H1 (cell line): ENCODE measurements at regions not wholly inside any gene's neighbourhood (a gene's known extent, or its start where the extent isn't known, plus 50 kb on each side); places are given as distances from the start of the nearest gene placed in this dataset.
A peak's percentile ranks its signal among the peaks of the same experiment; 100 is the strongest.

ENCODE experiments used
- CTCF ChIA-PET: fragments of 300-600 bp; sonication (Branson Sonifier 250); formaldehyde crosslinking; loops from one replicate; lab custom pipeline; 2021; ENCODE audit not compliant: partially characterized antibody; lab: Charles Lee
- POLR2A ChIA-PET: fragments of 300-600 bp; sonication (Branson Sonifier 250); formaldehyde crosslinking; loops from one replicate; lab custom pipeline; 2021; ENCODE audit warnings: inconsistent platforms; ENCODE audit not compliant: partially characterized antibody; lab: Charles Lee
- DNase-seq, 2 experiments: peaks; one replicate each; pipeline versions ENCODE4 v3.0.0 to v3.0.0-alpha.2; 2010 to 2022; ENCODE audit warnings: low spot score in 2 of 2, low read depth in 1 of 2, mixed read lengths in 1 of 2
- FAIRE-seq: peaks from 2 replicates; lab custom pipeline; 2011; peaks lifted over from hg19 to GRCh38; lab: Jason Lieb, UNC
- H2AFZ ChIP-seq: 2 replicates; pipeline ENCODE4 v1.8.1; 2012; ENCODE audit warnings: low read length, inconsistent platforms
- H2AK5ac ChIP-seq: 2 replicates; pipeline ENCODE4 v1.6.1; 2013; ENCODE audit warnings: low read depth, low read length
- H2BK120ac ChIP-seq: replicated peaks from 2 replicates; pipeline ENCODE3; 2013; ENCODE audit warnings: low read depth, low read length, inconsistent platforms
- H2BK12ac ChIP-seq: 2 replicates; pipeline ENCODE4 v1.6.1; 2013; ENCODE audit warnings: low read depth, low read length
- H2BK15ac ChIP-seq: 2 replicates; pipeline ENCODE4 v1.6.1; 2013; ENCODE audit warnings: low read length
- H2BK20ac ChIP-seq: 2 replicates; pipeline ENCODE4 v1.6.1; 2013; ENCODE audit warnings: low read length
- H2BK5ac ChIP-seq: 2 replicates; pipeline ENCODE4 v1.6.1; 2013; ENCODE audit warnings: low read depth, low read length
- H3K14ac ChIP-seq: 2 replicates; pipeline ENCODE4 v1.6.1; 2013; ENCODE audit warnings: inconsistent platforms; ENCODE audit not compliant: insufficient read length
- H3K18ac ChIP-seq: 2 replicates; pipeline ENCODE4 v1.6.1; 2013; ENCODE audit warnings: low read length; ENCODE audit errors: extremely low read depth
- H3K23ac ChIP-seq: 2 replicates; pipeline ENCODE4 v1.6.1; 2013; ENCODE audit warnings: inconsistent platforms; ENCODE audit not compliant: insufficient read length
- H3K23me2 ChIP-seq: 2 replicates; pipeline ENCODE4 v1.6.1; 2013; ENCODE audit warnings: low read depth, low read length
- H3K27ac ChIP-seq: 2 replicates; pipeline ENCODE4 v1.6.1; 2011; ENCODE audit warnings: low read depth, low read length, inconsistent platforms
- H3K27me3 ChIP-seq, 4 experiments: replicated peaks in 1 of 4; 1 replicate in 1 of 4; 2 replicates in 3 of 4; pipeline versions ENCODE4 v1.6.1 to v1.8.1; 2011 to 2013; ENCODE audit warnings: low read length in 3 of 4, mild to moderate bottlenecking in 3 of 4, inconsistent platforms in 2 of 4, mixed read lengths in 2 of 4, moderate library complexity in 1 of 4; ENCODE audit not compliant: control insufficient read depth in 3 of 4, insufficient read depth in 3 of 4; ENCODE audit errors: extremely low read depth in 1 of 4
- H3K36me3 ChIP-seq, 4 experiments: 2 replicates each; pipeline versions ENCODE4 v1.6.1 to v1.8.1; 2011 to 2013; ENCODE audit warnings: mild to moderate bottlenecking in 4 of 4, low read length in 3 of 4, moderate library complexity in 2 of 4, control low read depth in 1 of 4, inconsistent platforms in 1 of 4; ENCODE audit not compliant: insufficient read depth in 4 of 4, control insufficient read depth in 2 of 4
- H3K4ac ChIP-seq: replicated peaks from 2 replicates; pipeline ENCODE3; 2013; ENCODE audit warnings: low read length, low read depth, mixed read lengths, inconsistent platforms; ENCODE audit not compliant: insufficient read length
- H3K4me1 ChIP-seq, 4 experiments: replicated peaks in 1 of 4; 1 replicate in 1 of 4; 2 replicates in 3 of 4; pipeline versions ENCODE4 v1.6.1 to v1.8.1; 2011 to 2013; ENCODE audit warnings: low read length in 3 of 4, inconsistent platforms in 2 of 4, mixed read lengths in 1 of 4; ENCODE audit not compliant: insufficient read depth in 4 of 4, control insufficient read depth in 3 of 4
- H3K4me2 ChIP-seq, 2 experiments: 2 replicates each; pipeline versions ENCODE4 v1.6.1 to v1.8.1; 2011 to 2013; ENCODE audit warnings: low read depth in 2 of 2, low read length in 2 of 2, control low read depth in 1 of 2, inconsistent platforms in 1 of 2, mild to moderate bottlenecking in 1 of 2; ENCODE audit not compliant: insufficient read depth in 1 of 2
- H3K4me3 ChIP-seq, 4 experiments: fragments of 200-600, 300-600 bp in 1 of 4; sonication (generic), shearing (Covaris generic), sonication (Bioruptor Twin) in 1 of 4; 2 replicates each; pipeline versions ENCODE4 v1.5.1 to v1.8.1; 2011 to 2016; ENCODE audit warnings: low read length in 4 of 4, low read depth in 3 of 4, control low read depth in 2 of 4, inconsistent platforms in 2 of 4, mild to moderate bottlenecking in 2 of 4, mixed read lengths in 1 of 4, moderate library complexity in 1 of 4; ENCODE audit not compliant: insufficient read depth in 2 of 4; ENCODE audit errors: extremely low read depth in 1 of 4
- H3K56ac ChIP-seq: replicated peaks from 2 replicates; pipeline ENCODE3; 2013; ENCODE audit warnings: low read depth, mild to moderate bottlenecking, mixed read lengths, low read length, inconsistent platforms; ENCODE audit not compliant: insufficient read length
- H3K79me1 ChIP-seq: 2 replicates; pipeline ENCODE4 v1.6.1; 2013; ENCODE audit warnings: low read depth, low read length, control low read depth
- H3K79me2 ChIP-seq, 2 experiments: 2 replicates each; pipeline versions ENCODE4 v1.6.1 to v1.8.1; 2012 to 2013; ENCODE audit warnings: low read length in 2 of 2, mild to moderate bottlenecking in 2 of 2, inconsistent platforms in 1 of 2; ENCODE audit not compliant: insufficient read depth in 2 of 2, control insufficient read depth in 1 of 2
- H3K9ac ChIP-seq, 4 experiments: replicated peaks in 1 of 4; 1 replicate in 1 of 4; 2 replicates in 3 of 4; pipeline versions ENCODE4 v1.6.1 to v1.8.1; 2011 to 2013; ENCODE audit warnings: low read depth in 3 of 4, low read length in 3 of 4, control low read depth in 2 of 4, mild to moderate bottlenecking in 2 of 4, moderate library complexity in 2 of 4, inconsistent platforms in 1 of 4; ENCODE audit errors: extremely low read depth in 1 of 4
- H3K9me3 ChIP-seq, 2 experiments: 2 replicates each; pipeline versions ENCODE4 v1.6.1 to v1.8.1; 2012 to 2013; ENCODE audit warnings: mild to moderate bottlenecking in 2 of 2, moderate library complexity in 2 of 2, control low read depth in 1 of 2, inconsistent platforms in 1 of 2, low read depth in 1 of 2, low read length in 1 of 2, mixed read lengths in 1 of 2; ENCODE audit not compliant: insufficient read depth in 2 of 2
- H4K20me1 ChIP-seq, 2 experiments: replicated peaks in 1 of 2; 2 replicates each; pipeline versions ENCODE3 to v1.8.1; 2011 to 2013; ENCODE audit warnings: inconsistent platforms in 2 of 2, low read length in 2 of 2, mild to moderate bottlenecking in 1 of 2; ENCODE audit not compliant: insufficient read depth in 2 of 2, control insufficient read depth in 1 of 2
- H4K5ac ChIP-seq: 2 replicates; pipeline ENCODE4 v1.6.1; 2013; ENCODE audit warnings: low read length, low read depth, mixed read lengths, inconsistent platforms; ENCODE audit not compliant: insufficient read length
- H4K8ac ChIP-seq: 2 replicates; pipeline ENCODE4 v1.8.0; 2013; ENCODE audit warnings: mild to moderate bottlenecking, moderate library complexity, low read length, inconsistent platforms; ENCODE audit not compliant: insufficient read depth; ENCODE audit errors: extremely low read depth
- H4K91ac ChIP-seq: replicated peaks from 2 replicates; pipeline ENCODE3; 2013; ENCODE audit warnings: low read length, mixed read lengths, inconsistent platforms; ENCODE audit not compliant: insufficient read length
- CHD2 ChIP-seq: IDR thresholded peaks from 2 replicates; pipeline ENCODE4 v1.6.1; 2012; ENCODE audit warnings: low read length, improper control_type of control experiment
- CTBP2 ChIP-seq: IDR thresholded peaks from 2 replicates; pipeline ENCODE4 v1.7.0; 2011; ENCODE audit warnings: borderline replicate concordance, mild to moderate bottlenecking, moderate library complexity, mixed read lengths, low read length; ENCODE audit not compliant: insufficient read depth, insufficient read length
- TAF7 ChIP-seq: optimal IDR thresholded peaks from 2 replicates; pipeline ENCODE3; 2011; ENCODE audit warnings: low read depth, mild to moderate bottlenecking, inconsistent platforms, low read length, moderate library complexity, borderline replicate concordance
- TEAD4 ChIP-seq: IDR thresholded peaks from 2 replicates; pipeline ENCODE4 v1.6.1; 2012; ENCODE audit warnings: low read depth, low read length, inconsistent platforms, mixed read lengths
- WGBS, 2 experiments: shearing (Covaris generic) in 1 of 2; methylation state at CpG; one replicate each; pipeline versions ENCODE4 v1.1.6 to v1.1.7; 2013 to 2015; ENCODE audit warnings: low lambda C conversion rate in 2 of 2, mixed read lengths in 2 of 2, inconsistent platforms in 1 of 2, low coverage in 1 of 2, missing lambda C conversion rate in 1 of 2; ENCODE audit not compliant: insufficient replicate concordance in 2 of 2, insufficient coverage in 1 of 2, insufficient read length in 1 of 2; ENCODE audit errors: extremely low coverage in 1 of 2, missing lambda C conversion rate in 1 of 2; 5-methylcytosine and 5-hydroxymethylcytosine counted together
- TF ChIP-seq, protein P1 (sequence below), 3 experiments: IDR thresholded peaks; 1 replicate in 2 of 3; 2 replicates in 1 of 3; pipeline versions ENCODE4 v1.5.1 to v1.6.1; 2011; ENCODE audit warnings: low read length in 3 of 3, mild to moderate bottlenecking in 3 of 3, inconsistent platforms in 2 of 3, low read depth in 1 of 3, moderate library complexity in 1 of 3; ENCODE audit not compliant: insufficient read depth in 1 of 3; ENCODE audit errors: control extremely low read depth in 1 of 3

- no peak overlapping the region for H4K8ac ChIP-seq
- no peak overlapping the region for H2BK12ac ChIP-seq
- TF ChIP-seq TEAD4 (no peak), CHD2 (no peak), CTBP2 (no peak), TAF7 (no peak)
- TF ChIP-seq, protein P1, sequence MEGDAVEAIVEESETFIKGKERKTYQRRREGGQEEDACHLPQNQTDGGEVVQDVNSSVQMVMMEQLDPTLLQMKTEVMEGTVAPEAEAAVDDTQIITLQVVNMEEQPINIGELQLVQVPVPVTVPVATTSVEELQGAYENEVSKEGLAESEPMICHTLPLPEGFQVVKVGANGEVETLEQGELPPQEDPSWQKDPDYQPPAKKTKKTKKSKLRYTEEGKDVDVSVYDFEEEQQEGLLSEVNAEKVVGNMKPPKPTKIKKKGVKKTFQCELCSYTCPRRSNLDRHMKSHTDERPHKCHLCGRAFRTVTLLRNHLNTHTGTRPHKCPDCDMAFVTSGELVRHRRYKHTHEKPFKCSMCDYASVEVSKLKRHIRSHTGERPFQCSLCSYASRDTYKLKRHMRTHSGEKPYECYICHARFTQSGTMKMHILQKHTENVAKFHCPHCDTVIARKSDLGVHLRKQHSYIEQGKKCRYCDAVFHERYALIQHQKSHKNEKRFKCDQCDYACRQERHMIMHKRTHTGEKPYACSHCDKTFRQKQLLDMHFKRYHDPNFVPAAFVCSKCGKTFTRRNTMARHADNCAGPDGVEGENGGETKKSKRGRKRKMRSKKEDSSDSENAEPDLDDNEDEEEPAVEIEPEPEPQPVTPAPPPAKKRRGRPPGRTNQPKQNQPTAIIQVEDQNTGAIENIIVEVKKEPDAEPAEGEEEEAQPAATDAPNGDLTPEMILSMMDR (IDR thresholded peaks at IDR 0.05; ENCODE audit: control extremely low read depth in 1 of 3, insufficient read depth in 1 of 3, low read depth in 1 of 3, low read length in 3 of 3): no peak
- H3K23ac ChIP-seq: no peak overlapping the region
- H2BK20ac ChIP-seq: no peak overlapping the region
- CTCF ChIA-PET: interaction anchor here (1.8 to 1.9 kb wide), 2 partner anchors 11 to 12 kb away, joined by 4 to 13 read pairs; no protein-coding TSS in a partner anchor
- H3K4me2 ChIP-seq: no peak overlapping the region
- no peak overlapping the region for H2AFZ ChIP-seq
- H2BK5ac ChIP-seq: no peak overlapping the region
- no peak overlapping the region for H2AK5ac ChIP-seq
- H3K4ac ChIP-seq: no peak overlapping the region
- no peak overlapping the region for H4K91ac ChIP-seq
- H3K79me1 ChIP-seq: no peaks in the 10 kb centered on the region
- FAIRE-seq (no peak), DNase-seq (peak in 1 of 2 experiments; percentile 37)
- POLR2A ChIA-PET: no interaction called here
- 89% methylated on average over 17 of the region's 17 CpGs; no CpG with 5 or more reads in 1 of the 2 experiments for WGBS, 2 experiments
- H3K9me3 ChIP-seq: no peaks in the 10 kb centered on the region
- no peak overlapping the region for H2BK120ac ChIP-seq
- no peaks in the 10 kb centered on the region for H3K79me2 ChIP-seq
- H3K27me3 ChIP-seq: no peaks in the 10 kb centered on the region; a peak in 1 of 7 replicates
- H2BK15ac ChIP-seq: no peak overlapping the region
- H3K18ac ChIP-seq: no peak overlapping the region
- H4K20me1 ChIP-seq: peaks cover 0 to 2% of the 10 kb centered on the region in 2 experiments
- no peaks in the 10 kb centered on the region for H3K4me1 ChIP-seq
- no peak overlapping the region for H3K9ac ChIP-seq
- no peak overlapping the region for H3K14ac ChIP-seq
- no peak overlapping the region for H3K56ac ChIP-seq
- no peak overlapping the region for H3K4me3 ChIP-seq
- no peak overlapping the region for H4K5ac ChIP-seq
- no peaks in the 10 kb centered on the region for H3K36me3 ChIP-seq
- H3K27ac ChIP-seq: no peak overlapping the region
- no peaks in the 10 kb centered on the region for H3K23me2 ChIP-seq
These were observed 88.7 kb upstream of the CHST15 start for GRCh38 chr10:124182088-124182541.
